ENCODE measurements at regions not wholly inside any gene's neighbourhood (a gene's known extent, or its start where the extent isn't known, plus 50 kb on each side); places are given as distances from the start of the nearest gene placed in this dataset.
"Not testable (repeated sequence)": the region's sequence is repeated elsewhere in the genome, so short reads cannot be mapped to it uniquely, and the experiment has no call there.

DNA sequence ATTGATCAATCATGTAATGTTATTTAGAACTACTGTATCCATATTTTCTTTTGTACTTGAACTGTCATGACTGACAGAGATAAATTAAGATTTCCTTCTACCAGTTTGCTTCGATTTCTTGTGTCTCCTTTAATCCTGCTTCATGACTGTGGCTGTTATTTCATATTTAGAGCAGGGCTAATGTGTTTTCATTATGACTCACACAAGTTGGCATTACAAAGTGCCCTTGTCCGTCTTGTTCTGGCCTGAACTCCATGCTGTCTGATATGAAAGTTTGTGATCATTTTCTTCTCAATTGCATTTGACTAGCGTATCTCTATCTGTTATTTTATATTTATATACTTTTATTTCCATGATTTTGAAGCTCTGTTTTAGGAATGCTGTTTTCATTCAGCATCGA is 344.1 kb upstream of the PRKCQ start:
- no peaks in the 10 kb centered on the region for H3K9me3 ChIP-seq (ENCODE audit: low read depth)
- no peak overlapping the region for H2AFZ ChIP-seq (replicated peaks)
- H3K36me3 ChIP-seq = no peaks in the 10 kb centered on the region
- H3K4me2 ChIP-seq = no peak overlapping the region
- no peaks in the 10 kb centered on the region for H3F3A ChIP-seq (ENCODE audit: low read depth)
- H3K27me3 Mint-ChIP-seq (ENCODE audit: insufficient read depth, low read depth) = peaks cover 2% of the 10 kb centered on the region
- H3K27ac Mint-ChIP-seq = no peak overlapping the region
- H3K4me1 ChIP-seq = peaks cover 2% of the 10 kb centered on the region
- H3K4me1 Mint-ChIP-seq = peaks cover 19% of the 10 kb centered on the region
- no peak for DNase-seq (ENCODE audit: low spot score)
- H3K27ac ChIP-seq = no peak overlapping the region
- H3K27me3 ChIP-seq = no peaks in the 10 kb centered on the region
- H3K79me2 ChIP-seq (ENCODE audit: low read depth) = no peaks in the 10 kb centered on the region
- no peaks in the 10 kb centered on the region for H3K9me3 Mint-ChIP-seq
- TF ChIP-seq EZH2 (IDR thresholded peaks at IDR 0.05) (no peak), EZH2phosphoT487 (IDR thresholded peaks at IDR 0.05) (no peak)
- TF ChIP-seq, protein P1, sequence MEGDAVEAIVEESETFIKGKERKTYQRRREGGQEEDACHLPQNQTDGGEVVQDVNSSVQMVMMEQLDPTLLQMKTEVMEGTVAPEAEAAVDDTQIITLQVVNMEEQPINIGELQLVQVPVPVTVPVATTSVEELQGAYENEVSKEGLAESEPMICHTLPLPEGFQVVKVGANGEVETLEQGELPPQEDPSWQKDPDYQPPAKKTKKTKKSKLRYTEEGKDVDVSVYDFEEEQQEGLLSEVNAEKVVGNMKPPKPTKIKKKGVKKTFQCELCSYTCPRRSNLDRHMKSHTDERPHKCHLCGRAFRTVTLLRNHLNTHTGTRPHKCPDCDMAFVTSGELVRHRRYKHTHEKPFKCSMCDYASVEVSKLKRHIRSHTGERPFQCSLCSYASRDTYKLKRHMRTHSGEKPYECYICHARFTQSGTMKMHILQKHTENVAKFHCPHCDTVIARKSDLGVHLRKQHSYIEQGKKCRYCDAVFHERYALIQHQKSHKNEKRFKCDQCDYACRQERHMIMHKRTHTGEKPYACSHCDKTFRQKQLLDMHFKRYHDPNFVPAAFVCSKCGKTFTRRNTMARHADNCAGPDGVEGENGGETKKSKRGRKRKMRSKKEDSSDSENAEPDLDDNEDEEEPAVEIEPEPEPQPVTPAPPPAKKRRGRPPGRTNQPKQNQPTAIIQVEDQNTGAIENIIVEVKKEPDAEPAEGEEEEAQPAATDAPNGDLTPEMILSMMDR (IDR thresholded peaks at IDR 0.05) = no peak
- no peak overlapping the region for H3K4me3 ChIP-seq
- H4K20me1 ChIP-seq (ENCODE audit: low read depth) = no peaks in the 10 kb centered on the region
- H3K36me3 Mint-ChIP-seq = no peaks in the 10 kb centered on the region
- no peak overlapping the region for H3K4me3 Mint-ChIP-seq
- no peak overlapping the region for H3K9ac ChIP-seq

DNA sequence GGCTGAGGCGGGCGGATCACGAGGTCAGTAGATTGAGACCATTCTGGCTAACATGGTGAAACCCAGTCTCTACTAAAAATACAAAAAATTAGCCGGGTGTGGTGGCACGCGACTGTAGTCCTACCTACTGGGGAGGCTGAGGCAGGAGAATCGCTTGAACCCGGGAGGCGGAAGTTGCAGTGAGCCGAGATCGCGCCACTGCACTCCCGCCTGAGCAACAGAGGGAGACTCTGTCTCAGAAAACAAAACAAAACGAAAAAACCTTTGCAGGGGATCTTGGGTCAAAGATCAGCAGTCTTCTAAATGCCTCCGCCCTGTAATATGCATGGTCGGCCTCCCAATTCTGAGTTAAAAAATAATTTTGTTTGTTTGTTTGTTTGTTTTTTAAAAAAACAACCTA is 340.9 kb upstream of the PRKCQ start:
- H3K4me3 ChIP-seq; H3K27me3 ChIP-seq; H2AFZ ChIP-seq (replicated peaks); H3K4me1 ChIP-seq; H3K27ac ChIP-seq; H3K36me3 Mint-ChIP-seq; H3K4me2 ChIP-seq; H4K20me1 ChIP-seq (ENCODE audit: low read depth); H3K9ac ChIP-seq; H3K4me1 Mint-ChIP-seq; H3K4me3 Mint-ChIP-seq; H3K27me3 Mint-ChIP-seq (ENCODE audit: insufficient read depth, low read depth); H3K9me3 ChIP-seq (ENCODE audit: low read depth); H3K9me3 Mint-ChIP-seq; H3K79me2 ChIP-seq (ENCODE audit: low read depth); DNase-seq (ENCODE audit: low spot score); H3K36me3 ChIP-seq; H3F3A ChIP-seq (ENCODE audit: low read depth); H3K27ac Mint-ChIP-seq: not testable (repeated sequence)

GRCh38 chr10:6920072-6921019 is 340.3 kb upstream of the PRKCQ start:
- no peak overlapping the region for H3K27ac Mint-ChIP-seq
- no peaks in the 10 kb centered on the region for H3F3A ChIP-seq (ENCODE audit: low read depth)
- H3K27ac ChIP-seq = no peak overlapping the region
- H3K9ac ChIP-seq = no peak overlapping the region
- no peaks in the 10 kb centered on the region for H3K79me2 ChIP-seq (ENCODE audit: low read depth)
- no peaks in the 10 kb centered on the region for H3K9me3 ChIP-seq (ENCODE audit: low read depth)
- H2AFZ ChIP-seq (replicated peaks) = peak overlapping the region; percentile 43
- H3K4me1 Mint-ChIP-seq = peaks cover 5% of the 10 kb centered on the region
- TF ChIP-seq EZH2 (IDR thresholded peaks at IDR 0.05) = no peak
- no peak for TF ChIP-seq EZH2phosphoT487 (IDR thresholded peaks at IDR 0.05)
- TF ChIP-seq, protein P1 (IDR thresholded peaks at IDR 0.05) = peak; percentile 81
- no peaks in the 10 kb centered on the region for H3K36me3 Mint-ChIP-seq
- no peaks in the 10 kb centered on the region for H3K9me3 Mint-ChIP-seq
- no peaks in the 10 kb centered on the region for H4K20me1 ChIP-seq (ENCODE audit: low read depth)
- H3K4me3 Mint-ChIP-seq = no peak overlapping the region
- DNase-seq (ENCODE audit: low spot score) = peak; percentile 87
- peaks cover 3% of the 10 kb centered on the region for H3K27me3 Mint-ChIP-seq (ENCODE audit: insufficient read depth, low read depth)
- H3K36me3 ChIP-seq = no peaks in the 10 kb centered on the region
- no peaks in the 10 kb centered on the region for H3K27me3 ChIP-seq
- no peak overlapping the region for H3K4me2 ChIP-seq
- no peaks in the 10 kb centered on the region for H3K4me1 ChIP-seq
- H3K4me3 ChIP-seq = no peak overlapping the region

DNA sequence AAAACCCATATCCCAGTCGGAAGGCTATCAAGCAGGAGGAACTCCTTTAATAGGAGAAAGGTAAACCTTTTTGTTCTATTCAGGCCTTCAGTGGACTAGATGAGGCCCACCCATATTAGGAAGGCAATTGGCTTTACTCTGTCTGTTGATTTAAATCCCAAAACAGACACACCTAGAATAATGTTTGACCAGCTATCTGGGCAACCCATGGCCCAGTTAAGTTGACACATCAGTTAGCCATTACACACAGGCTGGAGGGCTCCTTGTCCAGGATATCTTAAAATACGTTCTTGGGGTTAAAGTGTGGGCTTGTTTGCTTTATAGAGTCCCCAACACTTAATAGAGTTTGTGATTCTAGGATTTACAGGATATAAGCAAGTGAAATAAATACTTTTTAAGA is 339.0 kb upstream of the PRKCQ start:
- no peak overlapping the region for H3K4me3 Mint-ChIP-seq
- H3K36me3 Mint-ChIP-seq = no peaks in the 10 kb centered on the region
- no peak overlapping the region for H3K27ac Mint-ChIP-seq
- TF ChIP-seq EZH2 (IDR thresholded peaks at IDR 0.05) (no peak), EZH2phosphoT487 (IDR thresholded peaks at IDR 0.05) (no peak)
- TF ChIP-seq, protein P1 (IDR thresholded peaks at IDR 0.05) = no peak
- Histone ChIP-seq H3K79me2 (ENCODE audit: low read depth) (no peaks in the 10 kb centered on the region), H3F3A (ENCODE audit: low read depth) (no peaks in the 10 kb centered on the region), H3K36me3 (no peaks in the 10 kb centered on the region), H3K4me2 (no peak overlapping the region), H3K9ac (no peak overlapping the region), H3K4me1 (no peaks in the 10 kb centered on the region), H3K27ac (no peak overlapping the region), H3K27me3 (no peaks in the 10 kb centered on the region), H4K20me1 (ENCODE audit: low read depth) (no peaks in the 10 kb centered on the region), H2AFZ (replicated peaks) (no peak overlapping the region), H3K9me3 (ENCODE audit: low read depth) (no peaks in the 10 kb centered on the region), H3K4me3 (no peak overlapping the region)
- H3K4me1 Mint-ChIP-seq = peaks cover 5% of the 10 kb centered on the region
- peaks cover 3% of the 10 kb centered on the region for H3K27me3 Mint-ChIP-seq (ENCODE audit: insufficient read depth, low read depth)
- H3K9me3 Mint-ChIP-seq = no peaks in the 10 kb centered on the region
- DNase-seq (ENCODE audit: low spot score) = no peak

Data from neural progenitor cell (in vitro differentiated cells).